ENCODE measurements at regions not wholly inside any gene's neighbourhood (a gene's known extent, or its start where the extent isn't known, plus 50 kb on each side); places are given as distances from the start of the nearest gene placed in this dataset.
"Not testable (repeated sequence)": the region's sequence is repeated elsewhere in the genome, so short reads cannot be mapped to it uniquely, and the experiment has no call there.

- H3K9me3 ChIP-seq (ENCODE audit: severe bottlenecking) = no peaks in the 10 kb centered on the region
- DNase-seq = no peak
Observed at GRCh38 chr5:16304846-16305245, 125.3 kb upstream of the MARCHF11 start.

GRCh38 chr5:16296946-16297345, 117.4 kb upstream of the MARCHF11 start:
- H3K4me3 ChIP-seq (ENCODE audit: low read depth, low read length) = no peak overlapping the region
- no peaks in the 10 kb centered on the region for H3K36me3 ChIP-seq
- DNase-seq = no peak
- H3K27ac ChIP-seq = no peak overlapping the region
- peaks cover 7% of the 10 kb centered on the region for H3K9me3 ChIP-seq (ENCODE audit: severe bottlenecking)
- H3K27me3 ChIP-seq (ENCODE audit: insufficient read depth, low read depth, severe bottlenecking) = no peaks in the 10 kb centered on the region
- TF ChIP-seq CTCF (IDR thresholded peaks at IDR 0.05; ENCODE audit: low read depth, low read length) = no peak

More at GRCh38 chr5:16304846-16305245, 125.3 kb upstream of the MARCHF11 start:
- Histone ChIP-seq H3K27me3 (ENCODE audit: insufficient read depth, low read depth, severe bottlenecking) (no peaks in the 10 kb centered on the region), H3K36me3 (no peaks in the 10 kb centered on the region), H3K4me3 (ENCODE audit: low read depth, low read length) (no peak overlapping the region), H3K27ac (no peak overlapping the region)
- TF ChIP-seq CTCF (IDR thresholded peaks at IDR 0.05; ENCODE audit: low read depth, low read length) = no peak

- Histone ChIP-seq H3K4me3 (ENCODE audit: low read depth, low read length) (no peak overlapping the region), H3K27me3 (ENCODE audit: insufficient read depth, low read depth, severe bottlenecking) (no peaks in the 10 kb centered on the region), H3K9me3 (ENCODE audit: severe bottlenecking) (no peaks in the 10 kb centered on the region), H3K36me3 (no peaks in the 10 kb centered on the region), H3K27ac (no peak overlapping the region)
- no peak for DNase-seq
- TF ChIP-seq CTCF (IDR thresholded peaks at IDR 0.05; ENCODE audit: low read depth, low read length) = no peak
Observed at GRCh38 chr5:16291894-16292293, 112.3 kb upstream of the MARCHF11 start.

- Histone ChIP-seq H3K4me3 (ENCODE audit: low read depth, low read length) (no peak overlapping the region), H3K36me3 (no peaks in the 10 kb centered on the region), H3K27me3 (ENCODE audit: insufficient read depth, low read depth, severe bottlenecking) (no peaks in the 10 kb centered on the region), H3K9me3 (ENCODE audit: severe bottlenecking) (no peaks in the 10 kb centered on the region), H3K27ac (no peak overlapping the region)
- no peak for TF ChIP-seq CTCF (IDR thresholded peaks at IDR 0.05; ENCODE audit: low read depth, low read length)
- no peak for DNase-seq
Observed at GRCh38 chr5:16291474-16291873, 111.9 kb upstream of the MARCHF11 start.

- Histone ChIP-seq H3K4me3 (ENCODE audit: low read depth, low read length) (no peak overlapping the region), H3K27ac (no peak overlapping the region), H3K27me3 (ENCODE audit: insufficient read depth, low read depth, severe bottlenecking) (no peaks in the 10 kb centered on the region), H3K36me3 (no peaks in the 10 kb centered on the region), H3K9me3 (ENCODE audit: severe bottlenecking) (no peaks in the 10 kb centered on the region)
- no peak for TF ChIP-seq CTCF (IDR thresholded peaks at IDR 0.05; ENCODE audit: low read depth, low read length)
- no peak for DNase-seq
Observed at GRCh38 chr5:16283791-16284190, 104.2 kb upstream of the MARCHF11 start.

- not testable (repeated sequence) for H3K27ac ChIP-seq; H3K9me3 ChIP-seq (ENCODE audit: severe bottlenecking); H3K36me3 ChIP-seq; DNase-seq; H3K4me3 ChIP-seq (ENCODE audit: low read depth, low read length); H3K27me3 ChIP-seq (ENCODE audit: insufficient read depth, low read depth, severe bottlenecking)
Observed at GRCh38 chr5:16276859-16277258, 97.3 kb upstream of the MARCHF11 start.
